Renal cortex interstitium (tissue), 11 donors: ENCODE measurements at regions not wholly inside any gene's neighbourhood (a gene's known extent, or its start where the extent isn't known, plus 50 kb on each side); places are given as distances from the start of the nearest gene placed in this dataset.

ENCODE experiments used
- DNase-seq, 11 donors: peaks; one replicate each; pipeline ENCODE4 v3.0.0-alpha.2; 2013; ENCODE audit warnings: low read depth in 9 of 11, low spot score in 4 of 11; ENCODE audit errors: extremely low read depth in 1 of 11

- no peak for DNase-seq
Measured at GRCh38 chr16:74104022-74104421, 192.6 kb upstream of the PSMD7 start.

GRCh38 chr16:74101379-74102137 lies 195.1 kb upstream of the PSMD7 start:
- DNase-seq, result no peak

- no peak for DNase-seq
Measured at GRCh38 chr16:74100395-74101326, 196.0 kb upstream of the PSMD7 start.

- DNase-seq, result no peak
Measured at GRCh38 chr16:74099530-74099929, 197.1 kb upstream of the PSMD7 start.

- no peak for DNase-seq
Measured at GRCh38 chr16:74094962-74095361, 201.7 kb upstream of the PSMD7 start.

- no peak for DNase-seq
Measured at GRCh38 chr16:74094514-74094913, 202.1 kb upstream of the PSMD7 start.

- no peak for DNase-seq
Measured at GRCh38 chr16:74092336-74092735, 204.3 kb upstream of the PSMD7 start.

- DNase-seq, result no peak
Measured at GRCh38 chr16:74090871-74091270, 205.7 kb upstream of the PSMD7 start.

- DNase-seq, result peak in 2 of 11 donors; percentile 12
Measured at GRCh38 chr16:74083541-74083940, 213.1 kb upstream of the PSMD7 start.

GRCh38 chr16:74080311-74080710 lies 216.3 kb upstream of the PSMD7 start:
- no peak for DNase-seq

GRCh38 chr16:74079232-74079586 lies 217.4 kb upstream of the PSMD7 start:
- DNase-seq, result no peak

- DNase-seq, result no peak
Measured at GRCh38 chr16:74078511-74079231, 217.9 kb upstream of the PSMD7 start.

- DNase-seq, result no peak
Measured at GRCh38 chr16:74076568-74076967, 220.0 kb upstream of the PSMD7 start.

GRCh38 chr16:74075393-74075792 lies 221.2 kb upstream of the PSMD7 start:
- no peak for DNase-seq

- DNase-seq, result no peak
Measured at GRCh38 chr16:74073456-74073855, 223.2 kb upstream of the PSMD7 start.

- DNase-seq, result no peak
Measured at GRCh38 chr16:74071996-74072535, 224.5 kb upstream of the PSMD7 start.

GRCh38 chr16:74070237-74070636 lies 226.4 kb upstream of the PSMD7 start:
- DNase-seq, result no peak

GRCh38 chr16:74064120-74064735 lies 232.4 kb upstream of the PSMD7 start:
- DNase-seq, result no peak

- DNase-seq, result peak in 2 of 11 donors; percentile 18 to 20
Measured at GRCh38 chr16:74053826-74054225, 242.8 kb upstream of the PSMD7 start.
